ENCODE measurements at regions not wholly inside any gene's neighbourhood (a gene's known extent, or its start where the extent isn't known, plus 50 kb on each side); places are given as distances from the start of the nearest gene placed in this dataset.

DNA sequence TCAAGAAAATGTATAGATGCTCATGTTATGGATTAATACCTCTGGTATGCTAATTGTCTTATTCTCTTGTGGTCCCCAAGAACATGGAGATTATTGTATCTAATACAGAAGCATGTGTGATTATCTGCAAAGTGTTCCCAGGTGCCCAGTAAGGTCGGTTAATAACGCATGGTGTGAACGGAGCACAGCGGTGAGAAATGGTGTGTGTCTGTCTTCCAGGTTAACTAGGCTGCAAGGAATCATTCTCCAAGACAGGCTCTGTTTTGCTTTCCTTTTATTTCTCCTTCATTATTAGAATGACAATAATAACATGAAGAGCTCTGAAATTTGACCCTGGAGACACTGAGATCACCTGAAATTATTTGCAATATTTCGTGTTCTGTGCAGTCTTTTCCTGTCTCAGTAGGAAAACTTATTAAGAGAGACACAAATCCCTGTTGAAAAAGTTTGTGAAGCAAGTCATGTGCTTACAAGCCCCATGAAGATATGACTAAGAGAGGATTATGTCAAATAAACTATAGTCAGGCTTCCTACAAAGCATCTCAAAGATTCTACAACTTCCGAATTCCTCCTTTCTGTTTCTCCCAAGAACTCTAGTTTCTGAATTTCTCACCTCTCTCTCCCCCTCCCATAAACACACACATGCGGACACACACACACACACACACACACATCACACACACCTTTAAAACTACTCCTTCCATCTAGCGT, 230.9 kb downstream of the HS3ST1 start:
- TF ChIP-seq, protein P1, sequence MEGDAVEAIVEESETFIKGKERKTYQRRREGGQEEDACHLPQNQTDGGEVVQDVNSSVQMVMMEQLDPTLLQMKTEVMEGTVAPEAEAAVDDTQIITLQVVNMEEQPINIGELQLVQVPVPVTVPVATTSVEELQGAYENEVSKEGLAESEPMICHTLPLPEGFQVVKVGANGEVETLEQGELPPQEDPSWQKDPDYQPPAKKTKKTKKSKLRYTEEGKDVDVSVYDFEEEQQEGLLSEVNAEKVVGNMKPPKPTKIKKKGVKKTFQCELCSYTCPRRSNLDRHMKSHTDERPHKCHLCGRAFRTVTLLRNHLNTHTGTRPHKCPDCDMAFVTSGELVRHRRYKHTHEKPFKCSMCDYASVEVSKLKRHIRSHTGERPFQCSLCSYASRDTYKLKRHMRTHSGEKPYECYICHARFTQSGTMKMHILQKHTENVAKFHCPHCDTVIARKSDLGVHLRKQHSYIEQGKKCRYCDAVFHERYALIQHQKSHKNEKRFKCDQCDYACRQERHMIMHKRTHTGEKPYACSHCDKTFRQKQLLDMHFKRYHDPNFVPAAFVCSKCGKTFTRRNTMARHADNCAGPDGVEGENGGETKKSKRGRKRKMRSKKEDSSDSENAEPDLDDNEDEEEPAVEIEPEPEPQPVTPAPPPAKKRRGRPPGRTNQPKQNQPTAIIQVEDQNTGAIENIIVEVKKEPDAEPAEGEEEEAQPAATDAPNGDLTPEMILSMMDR (IDR thresholded peaks at IDR 0.05): no peak
- Histone ChIP-seq H3K27me3 (no peaks in the 10 kb centered on the region), H3K9me3 (no peaks in the 10 kb centered on the region), H3K4me3 (no peak overlapping the region), H3K27ac (no peak overlapping the region), H3K4me1 (no peaks in the 10 kb centered on the region), H3K36me3 (no peaks in the 10 kb centered on the region)
- DNase-seq (no peak), ATAC-seq (no peak)
- intact Hi-C loops (cut with DNase I): no loop called here

DNA sequence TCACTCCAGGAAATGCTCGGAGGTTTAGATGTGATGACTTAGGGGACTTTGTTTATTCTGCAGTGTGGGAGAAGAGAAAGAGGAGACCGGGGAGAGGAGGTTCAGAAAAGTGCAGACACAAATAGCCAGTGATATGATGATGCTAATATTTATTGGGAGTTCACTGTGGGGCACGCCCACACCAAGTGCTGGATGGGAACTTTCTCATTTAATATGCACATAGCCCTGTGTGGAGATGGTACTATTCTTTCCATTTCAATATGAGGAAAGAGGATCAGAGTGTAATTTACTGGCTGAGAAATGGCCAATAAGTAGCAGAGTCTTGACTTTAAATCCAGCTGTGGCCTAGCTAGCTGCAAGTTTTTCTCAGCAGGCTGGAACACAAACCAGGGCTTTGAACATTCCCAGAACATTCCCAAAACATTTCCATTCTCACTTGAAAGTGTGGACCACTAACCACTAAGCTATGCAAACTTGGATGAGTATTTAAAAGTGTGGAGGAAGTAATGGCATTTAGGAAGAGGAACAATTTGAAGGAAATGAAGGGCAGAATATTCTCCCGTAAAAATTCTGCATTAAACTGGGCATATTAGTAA, 231.7 kb downstream of the HS3ST1 start:
- intact Hi-C loops (cut with DNase I): no loop called here
- DNase-seq (no peak), ATAC-seq (no peak)
- no peaks in the 10 kb centered on the region for H3K9me3 ChIP-seq
- H3K4me3 ChIP-seq: no peak overlapping the region
- no peaks in the 10 kb centered on the region for H3K36me3 ChIP-seq
- H3K27ac ChIP-seq: no peak overlapping the region
- TF ChIP-seq, protein P1 (IDR thresholded peaks at IDR 0.05): no peak
- no peaks in the 10 kb centered on the region for H3K27me3 ChIP-seq
- H3K4me1 ChIP-seq: no peaks in the 10 kb centered on the region

DNA sequence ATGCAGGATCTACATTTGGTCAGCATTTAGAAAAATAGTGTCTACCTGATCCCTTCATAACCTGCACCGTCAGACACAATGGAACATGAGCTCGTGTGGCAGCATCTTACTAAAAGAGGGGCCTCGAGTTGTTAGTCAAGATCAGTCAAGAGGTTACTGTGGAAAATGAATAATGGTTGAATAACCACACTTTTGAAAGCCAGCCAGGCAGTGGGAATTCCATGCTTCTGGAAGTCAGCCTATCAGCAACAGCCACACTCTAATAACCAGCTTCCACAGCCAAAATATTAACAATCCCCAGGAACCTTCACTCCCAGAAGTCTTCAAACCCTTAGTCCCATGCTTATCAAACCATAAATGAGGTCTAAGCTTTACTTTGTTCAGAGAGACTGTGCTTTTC, 234.3 kb downstream of the HS3ST1 start:
- no peak overlapping the region for H3K27ac ChIP-seq
- H3K36me3 ChIP-seq: no peaks in the 10 kb centered on the region
- H3K9me3 ChIP-seq: no peaks in the 10 kb centered on the region
- DNase-seq (no peak), ATAC-seq (no peak)
- H3K4me1 ChIP-seq: no peaks in the 10 kb centered on the region
- no peaks in the 10 kb centered on the region for H3K27me3 ChIP-seq
- TF ChIP-seq, protein P1 (IDR thresholded peaks at IDR 0.05): no peak
- intact Hi-C loops (cut with DNase I): no loop called here
- no peak overlapping the region for H3K4me3 ChIP-seq

DNA sequence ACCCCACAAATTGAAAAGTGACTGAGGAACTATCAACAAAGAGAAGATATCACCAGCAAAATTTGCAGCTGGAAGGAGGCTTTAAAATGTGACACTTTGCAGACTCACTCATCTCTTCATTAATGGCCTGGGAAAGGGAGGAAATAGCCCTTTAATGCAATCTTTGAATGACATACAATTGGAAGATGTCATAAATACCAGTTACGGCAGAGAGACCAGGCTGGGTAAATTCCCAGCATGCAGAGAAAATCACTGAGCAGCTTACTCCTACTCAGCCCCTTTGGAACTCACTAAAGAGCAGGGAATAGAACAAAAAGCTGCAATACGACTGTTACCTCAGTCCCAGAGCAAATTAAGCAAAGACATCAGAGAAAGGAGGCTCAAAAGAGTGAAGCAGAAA, 238.9 kb downstream of the HS3ST1 start:
- TF ChIP-seq, protein P1 (IDR thresholded peaks at IDR 0.05): no peak
- Histone ChIP-seq H3K9me3 (no peaks in the 10 kb centered on the region), H3K4me3 (no peak overlapping the region), H3K27ac (no peak overlapping the region), H3K27me3 (no peaks in the 10 kb centered on the region), H3K4me1 (no peaks in the 10 kb centered on the region), H3K36me3 (no peaks in the 10 kb centered on the region)
- DNase-seq (no peak), ATAC-seq (no peak)
- intact Hi-C loops (cut with DNase I): no loop called here

DNA sequence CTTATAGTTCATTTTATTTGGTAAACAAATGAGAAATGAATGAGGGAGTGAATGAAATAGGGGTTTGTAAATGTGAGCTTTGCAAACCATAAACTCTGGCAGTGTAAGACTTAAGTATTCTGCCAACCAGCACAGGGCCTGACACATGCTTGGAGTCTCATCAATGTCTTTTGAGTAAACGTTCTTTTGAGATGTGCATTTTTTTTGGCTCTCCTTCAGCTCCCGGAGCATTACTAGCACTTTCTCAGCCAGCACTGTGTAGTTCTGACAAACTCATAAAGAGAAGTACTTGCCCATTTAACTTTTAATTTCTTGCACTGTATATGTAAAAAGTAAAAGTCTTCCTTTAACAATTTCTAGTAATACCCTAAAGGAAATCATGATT, 245.3 kb downstream of the HS3ST1 start:
- ATAC-seq: no peak
- TF ChIP-seq, protein P1 (IDR thresholded peaks at IDR 0.05): no peak

More for the DNA sequence above, 245.3 kb downstream of the HS3ST1 start:
- H3K27ac ChIP-seq: no peak overlapping the region
- H3K4me1 ChIP-seq: no peaks in the 10 kb centered on the region
- intact Hi-C loops (cut with DNase I): no loop called here
- no peak for DNase-seq
- no peak overlapping the region for H3K4me3 ChIP-seq
- H3K36me3 ChIP-seq: no peaks in the 10 kb centered on the region
- no peaks in the 10 kb centered on the region for H3K27me3 ChIP-seq
- H3K9me3 ChIP-seq: no peaks in the 10 kb centered on the region
